ENCODE measurements at regions not wholly inside any gene's neighbourhood (a gene's known extent, or its start where the extent isn't known, plus 50 kb on each side); places are given as distances from the start of the nearest gene placed in this dataset.

DNA sequence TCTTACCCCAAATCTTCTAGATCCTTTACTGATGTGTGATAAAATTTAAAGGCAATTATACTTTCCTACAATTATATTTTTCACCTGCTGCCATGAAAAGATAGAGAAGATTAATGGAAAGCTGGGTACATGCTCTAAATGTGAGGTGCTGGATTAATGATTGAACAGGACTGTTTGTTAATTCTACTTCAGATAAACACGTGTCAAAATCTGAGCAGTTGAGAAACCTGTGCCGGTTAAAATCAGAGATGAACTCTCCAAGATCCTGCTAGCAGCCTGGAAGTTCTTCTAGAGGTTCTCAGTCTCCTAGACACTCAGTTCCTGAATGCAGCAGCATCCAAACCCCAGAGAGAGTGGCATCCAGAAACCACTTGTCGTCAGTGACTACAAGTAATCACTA, 69.2 kb downstream of the INHBA start:
- no peak for DNase-seq

DNA sequence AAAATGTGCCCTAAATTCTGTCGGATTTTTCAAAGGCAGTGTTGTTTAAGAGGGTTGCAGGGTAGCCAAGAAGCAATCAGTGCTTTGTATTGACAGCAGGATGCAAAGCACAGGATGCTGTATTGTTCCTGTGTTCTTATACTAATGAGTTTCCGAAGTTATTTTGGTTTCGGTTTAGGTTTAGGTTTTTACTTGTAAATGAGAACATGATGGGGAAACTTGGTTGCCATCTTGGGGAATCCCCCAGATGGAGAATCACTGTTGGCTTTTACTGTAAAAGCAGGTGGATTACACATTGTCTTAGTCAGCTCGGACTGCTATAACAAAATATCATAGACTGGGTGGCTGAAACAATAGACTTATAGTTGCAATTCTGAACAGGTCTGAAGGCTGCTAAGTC, 72.1 kb downstream of the INHBA start:
- peak; percentile 69 for DNase-seq

DNA sequence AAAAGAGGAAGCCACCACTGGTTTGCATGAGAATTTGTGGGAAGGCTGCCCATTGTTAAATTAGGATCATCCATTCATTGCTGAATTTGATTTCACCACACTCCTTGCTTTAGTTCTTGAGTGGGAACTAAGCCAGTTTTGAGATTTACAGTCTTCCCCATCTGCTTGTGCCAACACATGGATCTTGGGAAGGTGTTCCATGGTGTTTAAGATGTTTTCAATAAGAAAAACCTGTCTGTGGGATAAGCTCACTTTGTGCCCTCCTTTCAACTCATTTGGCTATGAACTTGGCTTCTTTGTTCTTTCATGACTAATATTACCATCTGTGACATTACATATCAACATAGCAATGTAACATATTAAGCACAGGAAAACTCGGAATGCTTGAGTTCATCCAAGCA, 73.2 kb downstream of the INHBA start:
- no peak for DNase-seq

DNA sequence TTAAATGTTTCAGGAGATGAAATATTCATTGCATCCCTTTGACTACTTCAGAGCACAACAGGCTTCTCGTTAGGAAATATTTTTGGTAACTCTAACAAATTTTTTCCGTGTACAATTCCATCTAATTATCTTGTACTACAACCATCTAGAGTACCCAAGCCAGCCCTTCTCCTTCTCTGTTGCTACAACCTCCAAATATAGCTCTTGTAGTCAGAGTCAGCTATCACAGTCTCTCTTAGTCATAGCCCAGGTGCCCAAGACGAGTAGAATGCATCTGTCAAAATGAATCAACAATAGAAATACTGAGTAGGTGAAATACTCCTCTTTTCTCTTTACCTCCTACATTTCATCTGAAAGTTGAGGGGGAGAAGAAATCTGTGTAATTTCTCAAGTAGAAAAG, 74.0 kb downstream of the INHBA start:
- no peak for DNase-seq

DNA sequence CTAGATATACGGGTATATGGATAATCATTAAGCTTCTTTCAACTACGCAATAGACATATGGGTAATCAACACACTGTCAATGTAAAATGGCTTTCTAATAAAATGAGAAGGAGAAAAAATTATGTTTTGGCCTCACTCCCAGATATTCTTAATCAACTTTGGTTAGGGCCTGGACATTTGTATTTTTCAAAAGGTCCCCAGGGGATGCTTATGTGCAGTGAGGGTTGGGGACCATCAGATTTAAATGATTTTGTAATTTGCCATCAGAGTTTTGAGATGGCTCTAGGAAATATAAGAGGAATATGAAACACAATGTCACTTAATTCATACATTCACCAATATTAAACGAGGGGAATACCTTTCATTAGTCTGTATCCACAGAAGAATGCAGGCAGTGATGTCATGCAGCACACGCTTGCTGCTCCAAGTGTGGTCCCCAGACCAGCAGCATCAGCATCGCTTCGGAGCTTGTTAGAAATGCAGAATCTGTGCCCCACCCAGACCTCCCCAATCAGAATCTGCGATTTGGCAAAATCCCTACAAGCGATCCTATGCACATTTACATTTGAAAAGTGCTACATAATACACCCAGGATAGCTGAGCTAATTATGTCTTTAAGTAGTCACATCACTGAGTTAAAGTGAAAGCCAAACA, 75.1 kb downstream of the INHBA start:
- DNase-seq: no peak

DNA sequence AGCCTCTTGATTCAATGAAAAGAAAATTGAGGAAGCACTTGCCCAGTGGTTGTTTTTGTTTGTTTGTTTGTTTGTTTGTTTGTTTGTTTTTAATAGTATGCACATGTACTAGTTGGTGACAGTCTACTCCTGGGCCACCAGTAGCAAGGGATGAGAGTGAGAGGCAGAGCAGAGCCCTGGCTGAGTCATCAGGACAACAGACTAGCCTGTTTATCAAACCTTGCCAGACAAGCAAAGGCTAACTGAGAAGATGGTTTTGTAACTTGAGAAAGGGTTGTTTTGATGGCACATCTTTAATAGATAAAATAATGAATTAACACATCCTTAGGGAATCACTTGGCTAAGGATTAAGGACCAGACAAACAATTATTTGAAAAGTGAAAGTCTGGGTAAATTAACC, 78.1 kb downstream of the INHBA start:
- no peak for DNase-seq

DNA sequence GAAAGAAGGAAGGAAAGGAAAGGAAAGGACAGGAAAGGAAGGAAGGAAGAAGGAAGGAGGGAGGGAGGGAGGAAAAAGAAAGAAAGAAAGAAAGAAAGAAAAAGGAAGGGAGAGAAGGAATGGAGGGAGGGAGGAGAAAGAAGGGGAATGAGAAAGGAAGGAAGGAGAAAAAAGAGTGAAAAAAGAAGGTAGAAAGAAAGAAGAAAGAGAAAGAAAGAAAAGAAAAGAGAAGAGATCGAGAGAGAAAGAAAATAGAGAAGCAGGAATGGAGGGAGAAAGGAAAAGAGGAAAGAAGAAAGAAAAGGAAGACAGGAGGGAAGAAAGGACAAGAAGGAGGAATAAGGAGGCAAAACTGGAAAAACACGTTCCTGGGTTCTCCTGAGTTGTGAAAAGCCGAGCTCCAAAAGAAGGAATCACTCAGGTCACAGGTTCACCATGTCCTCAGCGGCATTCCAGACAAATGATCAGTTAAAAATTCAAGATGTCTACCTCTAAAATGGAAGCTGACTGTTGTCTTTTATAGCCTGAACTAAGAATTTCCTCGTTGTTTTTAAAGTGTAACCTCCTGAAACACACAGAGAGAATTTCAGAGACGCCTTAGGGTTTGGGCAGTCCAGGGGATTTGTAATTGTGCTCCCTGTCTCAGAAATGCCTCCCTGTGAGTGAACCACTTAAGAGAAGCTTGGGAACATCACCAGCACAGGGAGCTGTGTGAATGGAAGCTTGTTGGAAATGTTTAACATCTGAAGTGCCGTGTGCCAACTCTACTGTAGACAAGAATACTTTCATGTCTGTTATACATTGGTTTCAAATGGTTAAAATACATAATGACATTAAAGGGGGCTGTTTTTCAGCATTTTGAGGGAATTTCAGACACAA, 80.7 kb downstream of the INHBA start:
- DNase-seq: no peak

DNA sequence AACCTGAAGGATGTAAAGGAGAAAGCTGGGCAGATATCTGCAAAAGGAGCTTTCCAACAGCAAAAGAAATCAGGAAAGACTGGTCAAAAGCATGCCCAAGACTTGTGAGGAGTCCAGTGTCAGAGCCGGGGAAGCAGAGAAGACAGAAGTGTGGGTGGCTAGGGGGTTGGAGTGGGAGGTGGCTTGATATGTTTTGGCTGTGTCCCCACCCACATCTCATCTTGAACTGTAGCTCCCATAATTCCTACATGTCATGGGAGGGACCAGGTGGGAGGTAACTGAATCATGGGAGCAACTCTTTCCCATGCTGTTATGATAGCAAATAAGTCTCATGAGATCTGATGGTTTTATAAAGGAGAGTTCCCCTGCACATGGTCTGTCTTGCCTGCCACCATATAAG, 84.9 kb downstream of the INHBA start:
- no peak for DNase-seq

DNA sequence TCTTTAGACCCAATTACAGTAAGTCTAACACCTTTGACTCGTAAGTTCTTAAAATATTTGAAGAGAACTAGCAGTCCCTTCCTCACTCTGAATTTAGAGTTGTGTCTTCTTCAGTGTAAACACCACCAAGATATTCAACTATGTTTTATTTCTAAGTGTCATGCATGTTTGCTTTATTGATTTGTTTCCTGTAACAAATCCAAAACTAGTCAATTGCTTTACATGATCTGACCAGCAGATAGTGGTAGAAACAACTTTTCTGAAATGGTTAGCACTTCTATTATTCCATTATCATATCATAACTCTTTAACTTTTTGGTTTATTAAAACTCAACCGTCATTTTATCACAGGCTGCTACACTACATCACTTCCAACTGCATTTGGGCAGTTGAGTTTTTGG, 90.1 kb downstream of the INHBA start:
- DNase-seq: no peak

DNA sequence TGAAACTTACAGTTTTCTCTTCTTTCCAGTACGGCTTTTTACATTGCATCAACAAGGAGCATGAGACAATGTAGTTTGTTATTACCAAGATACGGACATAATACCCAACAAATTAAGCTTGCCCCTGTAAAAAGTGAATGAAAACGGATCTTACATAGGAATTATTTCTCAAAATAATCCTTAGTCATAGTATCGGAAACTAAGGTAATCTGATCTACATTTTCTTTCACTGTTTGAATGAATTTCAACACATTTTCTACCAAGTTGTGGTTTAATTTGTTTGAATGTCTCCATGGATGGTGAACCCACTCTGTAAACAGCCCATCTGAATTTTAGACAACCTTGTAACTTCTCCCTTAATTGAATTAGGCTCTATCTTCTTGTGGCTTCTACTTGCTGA, 90.5 kb downstream of the INHBA start:
- no peak for DNase-seq

DNA sequence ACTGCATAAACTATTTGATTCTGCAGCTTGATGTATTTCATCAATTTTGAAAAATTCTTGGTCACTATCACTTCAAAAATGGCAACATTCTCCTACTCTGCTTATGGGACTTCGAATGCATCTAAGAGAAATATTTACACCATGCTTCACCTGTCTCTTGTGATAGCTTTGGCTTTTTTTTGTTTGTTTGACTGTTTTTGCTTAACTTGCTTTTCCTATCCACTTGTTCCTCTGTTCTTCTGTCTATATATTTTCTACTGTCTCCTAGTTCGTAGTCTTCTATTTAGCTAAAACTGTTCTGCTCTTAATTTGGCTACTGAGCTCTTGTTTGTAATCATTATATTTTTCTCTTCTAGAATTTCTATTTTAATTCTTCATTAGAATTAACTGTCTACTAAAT, 94.4 kb downstream of the INHBA start:
- DNase-seq: no peak

DNA sequence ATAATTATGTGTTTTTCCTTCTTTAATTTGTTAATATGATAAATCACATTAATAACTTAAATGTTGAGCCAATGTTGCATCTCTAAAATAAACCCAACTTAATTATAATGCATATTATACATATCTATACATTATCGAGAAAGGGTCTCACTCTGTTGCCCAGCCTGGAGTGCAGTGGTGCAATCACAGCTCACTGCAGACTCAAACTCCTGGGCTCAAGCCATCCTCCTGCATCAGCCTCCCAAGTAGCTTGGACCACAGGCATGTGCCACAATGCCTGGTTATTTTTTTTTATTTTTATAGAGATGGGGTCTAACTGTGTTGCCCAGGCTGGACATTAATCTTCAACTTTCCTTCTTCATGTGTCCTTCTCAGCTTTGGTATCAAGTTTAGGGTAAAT, 98.9 kb downstream of the INHBA start:
- DNase-seq: no peak

DNA sequence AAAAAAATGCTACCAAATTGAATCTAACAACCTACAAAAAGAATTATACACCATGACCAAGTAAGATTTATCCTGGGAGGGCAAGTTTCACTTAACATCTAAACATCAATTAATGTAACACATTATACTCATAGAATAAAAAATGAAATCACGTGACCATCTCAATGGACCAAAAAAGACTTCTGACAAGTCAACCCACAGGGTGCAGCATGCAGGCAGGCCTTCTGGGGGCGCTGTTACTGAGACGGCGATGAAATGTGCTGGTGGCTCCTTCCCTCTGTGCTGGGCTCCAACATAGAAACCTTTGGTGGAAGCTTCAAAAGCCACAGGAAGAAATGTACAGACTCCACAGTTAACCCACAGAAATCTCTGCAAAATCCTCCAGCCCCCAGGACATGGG, 103.1 kb downstream of the INHBA start:
- DNase-seq: no peak

DNA sequence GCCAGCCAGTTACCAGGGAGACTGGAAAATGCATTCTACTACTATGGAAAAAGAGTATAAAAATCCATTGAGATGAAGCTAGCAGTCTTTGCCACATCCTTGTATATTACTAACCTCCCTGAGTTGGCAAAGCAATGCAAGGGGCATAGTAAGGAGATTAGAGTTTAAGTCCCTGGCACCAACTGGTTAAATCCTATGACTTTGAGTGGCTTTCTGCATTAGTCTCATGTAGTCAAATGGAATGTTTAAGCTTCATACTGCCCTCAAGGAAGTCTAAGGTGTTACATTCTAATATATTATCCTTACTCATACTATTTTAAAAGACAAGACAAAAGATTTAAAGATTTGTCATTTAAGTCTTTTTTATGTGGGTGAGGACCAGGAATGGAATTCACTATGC, 110.1 kb downstream of the INHBA start:
- no peak for DNase-seq

DNA sequence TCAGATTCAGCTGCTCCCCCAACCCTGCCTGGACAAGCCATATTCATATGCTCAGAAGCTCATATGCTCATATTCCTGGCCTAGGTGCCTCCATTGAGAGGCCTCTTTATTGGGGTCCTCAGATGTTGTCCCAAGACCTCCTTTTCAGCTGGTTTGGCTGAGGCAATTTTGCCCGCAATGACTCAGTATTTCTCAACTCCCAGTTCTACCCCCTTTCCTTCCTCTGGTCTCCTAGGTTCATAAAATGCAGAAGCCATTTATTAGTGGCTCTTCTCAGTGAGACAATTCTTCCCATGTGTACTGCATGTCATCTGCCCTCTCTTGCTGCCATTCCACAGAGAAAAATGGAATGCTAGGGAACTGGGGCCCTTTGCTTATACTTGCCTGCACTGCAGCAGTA, 110.7 kb downstream of the INHBA start:
- peak; percentile 65 for DNase-seq

DNA sequence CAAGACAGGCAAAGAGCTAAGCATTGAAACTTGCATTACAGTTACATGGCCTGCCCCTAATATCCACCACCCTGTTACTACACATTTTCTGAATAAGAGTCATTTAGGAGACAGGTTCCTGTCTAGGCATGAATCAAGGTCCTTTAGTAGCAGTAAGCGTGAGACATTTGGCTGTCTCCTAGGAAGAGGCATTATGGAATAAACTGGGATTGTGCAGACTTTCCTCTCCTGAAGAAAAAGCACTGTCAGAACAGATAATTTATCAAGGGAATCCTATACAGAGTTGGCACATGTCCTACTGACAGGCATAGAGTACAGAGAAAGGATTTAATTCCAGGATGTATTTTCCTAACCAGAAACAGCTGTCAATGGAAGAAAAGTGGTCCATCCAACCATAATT, 111.9 kb downstream of the INHBA start:
- no peak for DNase-seq

DNA sequence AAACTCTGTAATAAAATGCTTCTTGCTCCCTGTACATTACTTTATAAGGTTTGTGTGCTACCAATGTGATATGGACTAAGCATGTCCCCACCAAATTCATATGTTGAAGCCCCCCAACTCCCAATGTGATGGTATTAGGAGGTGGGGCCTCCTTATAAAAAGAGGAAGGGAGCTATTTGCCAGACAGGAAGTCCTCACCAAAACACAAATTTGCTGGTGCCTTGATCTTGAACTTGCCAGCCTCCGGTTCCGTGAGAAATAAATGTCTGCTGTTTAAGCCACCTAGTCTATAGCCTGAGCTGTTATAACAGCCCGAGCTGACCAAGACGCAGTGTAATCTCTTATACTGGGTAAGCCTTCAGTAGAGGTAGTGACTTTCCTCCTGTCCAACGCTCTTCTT, 114.5 kb downstream of the INHBA start:
- DNase-seq: no peak

DNA sequence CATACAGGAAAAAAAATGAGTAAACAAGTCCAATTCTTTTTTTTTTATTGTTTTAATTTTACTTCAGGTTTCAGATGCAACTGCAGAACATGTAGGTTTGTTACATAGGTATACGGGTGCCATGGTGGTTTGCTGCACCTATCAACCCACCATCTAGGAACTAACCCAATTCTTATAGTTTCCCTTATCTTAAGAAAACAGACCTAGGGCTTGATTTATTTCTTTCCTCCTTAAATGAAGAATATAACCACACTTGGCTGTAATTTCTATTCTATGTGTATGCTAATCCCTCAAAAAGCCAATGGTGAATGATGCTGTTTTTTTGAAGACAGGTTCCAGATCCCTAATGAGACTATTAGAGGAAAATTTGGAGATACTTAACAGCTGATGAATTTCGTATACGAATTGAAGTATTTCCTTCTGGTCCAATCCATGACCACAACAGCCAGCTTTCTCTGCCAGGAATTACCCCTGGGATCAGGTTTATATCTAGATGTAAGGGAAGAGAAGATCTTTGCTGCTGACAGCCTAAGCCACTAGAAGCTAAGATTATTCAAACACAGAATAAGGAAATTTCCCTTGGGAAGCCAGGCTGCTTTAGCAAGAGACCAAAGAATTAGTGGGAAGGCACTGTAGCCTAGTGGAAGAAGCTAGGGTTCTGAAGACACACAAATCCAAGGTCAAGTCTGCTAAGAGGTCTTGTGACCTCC, 115.8 kb downstream of the INHBA start:
- no peak for DNase-seq

DNA sequence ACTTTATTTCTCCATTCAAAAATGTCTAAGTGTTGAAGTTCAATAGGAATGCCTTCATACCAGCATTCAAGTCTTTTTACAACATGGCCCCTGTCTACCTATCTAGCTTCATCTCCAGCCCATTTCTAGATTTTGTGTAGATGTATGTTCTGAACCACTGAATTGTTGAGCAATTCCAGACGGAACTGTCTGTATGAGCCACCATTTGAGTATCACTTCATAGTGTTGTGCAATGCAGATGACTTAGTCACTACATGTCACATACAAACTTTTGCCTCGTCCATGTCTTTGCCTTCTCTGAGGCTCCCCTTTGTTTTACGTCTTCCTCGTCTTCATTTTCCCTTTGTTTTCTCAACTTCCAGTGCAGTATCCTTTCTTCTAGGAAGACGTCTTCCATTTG, 118.1 kb downstream of the INHBA start:
- peak; percentile 83 for DNase-seq

DNA sequence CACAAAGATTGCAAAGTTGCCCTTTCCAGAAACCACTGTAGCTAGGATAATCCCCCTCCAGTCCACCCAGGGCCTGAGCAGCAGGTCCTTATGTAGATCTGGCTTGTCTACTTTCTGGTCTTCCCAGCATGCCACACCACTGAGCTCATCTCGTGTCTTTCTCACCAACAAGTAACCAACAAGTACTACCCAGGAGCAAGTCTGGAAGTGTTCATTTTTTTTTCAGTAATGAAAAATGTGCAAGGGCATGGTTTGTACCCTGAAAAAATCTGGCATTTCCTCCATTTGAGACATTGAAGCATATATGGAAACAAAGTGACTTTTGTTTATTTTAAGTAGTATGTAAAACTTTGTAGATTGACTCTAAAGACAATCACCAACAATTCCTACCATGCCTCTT, 120.8 kb downstream of the INHBA start:
- DNase-seq: no peak

DNA sequence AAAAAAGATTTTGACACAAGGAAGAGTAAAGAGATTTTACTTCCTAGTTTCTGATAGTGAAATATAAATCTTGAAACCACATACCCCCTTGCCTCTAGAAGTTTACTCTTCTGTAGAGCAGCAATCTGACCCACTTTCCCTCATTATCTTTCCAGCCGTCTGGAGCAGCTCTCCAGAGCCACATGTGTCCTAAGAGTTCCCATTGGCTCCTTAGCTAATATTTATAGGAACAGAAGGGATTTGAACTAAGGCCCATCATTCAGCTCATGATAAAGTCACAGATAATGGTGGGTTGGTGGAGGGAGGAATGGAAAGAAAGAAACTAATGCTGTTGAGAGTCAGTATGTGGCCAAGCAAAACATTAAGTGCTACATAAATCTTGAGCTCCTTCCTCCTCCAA, 121.8 kb downstream of the INHBA start:
- no peak for DNase-seq

DNA sequence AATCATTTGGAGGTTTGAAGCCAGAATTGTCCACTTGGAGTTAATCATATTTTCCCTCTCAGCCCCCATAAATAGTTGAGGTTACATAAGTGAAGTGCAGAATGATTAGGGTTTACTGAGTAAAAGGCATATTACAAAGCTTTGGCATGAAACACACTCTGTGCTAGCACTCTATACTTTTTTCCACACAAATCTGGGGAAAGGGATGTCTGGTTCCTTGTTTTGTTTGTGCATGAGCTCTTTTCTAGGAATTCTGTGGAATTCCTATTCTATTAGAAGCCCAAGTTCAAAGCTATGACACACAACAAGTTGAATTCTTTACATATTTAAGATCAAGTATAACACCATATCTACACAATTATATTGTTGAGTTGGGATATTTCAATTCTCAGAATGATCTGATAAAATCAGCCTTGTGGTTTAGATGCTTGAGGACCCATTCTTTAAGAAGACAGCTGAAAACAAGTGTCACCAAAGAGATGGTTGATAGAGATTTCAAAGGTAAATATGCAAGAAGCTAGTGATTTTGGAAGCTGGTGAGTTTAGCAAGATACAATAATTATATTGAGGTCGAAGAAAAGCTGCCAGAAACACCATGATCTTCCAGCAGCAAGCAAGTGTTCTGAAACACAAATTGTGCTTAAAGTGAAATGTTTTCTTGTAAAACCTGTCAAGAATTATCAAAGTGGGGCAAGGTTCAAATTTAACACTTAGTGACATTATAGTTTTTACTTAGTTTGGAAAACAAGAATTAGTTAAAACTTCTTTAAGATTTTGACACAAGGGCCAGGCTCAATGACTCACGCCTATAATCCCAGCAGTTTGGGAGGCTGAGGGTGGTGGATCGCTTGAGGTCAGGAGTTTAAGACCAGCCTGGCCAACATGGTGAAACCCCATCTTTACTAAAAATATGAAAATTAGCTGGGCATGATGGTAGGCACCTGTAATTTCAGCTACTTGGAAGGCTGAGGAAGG, 122.6 kb downstream of the INHBA start:
- DNase-seq: no peak

DNA sequence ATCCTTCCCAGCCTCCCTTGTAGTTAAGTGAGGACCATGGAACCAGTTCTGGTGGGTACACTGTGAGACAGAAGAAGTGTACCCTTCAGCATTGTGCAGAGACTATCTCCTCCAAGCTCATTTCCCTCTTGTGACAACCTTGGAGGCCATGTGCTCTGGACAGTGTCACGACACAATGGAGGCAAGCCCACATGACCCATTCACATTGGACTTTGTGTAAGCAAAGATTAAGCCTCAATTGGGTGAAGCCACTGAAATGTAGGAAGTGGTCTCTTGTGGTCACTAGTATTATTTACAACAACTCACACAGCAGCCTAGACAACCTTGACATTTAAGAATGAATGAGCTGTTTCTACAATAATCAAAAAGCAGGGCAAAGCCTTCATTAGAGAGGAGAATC, 124.2 kb downstream of the INHBA start:
- no peak for DNase-seq

All from inflammatory macrophage treated with lipopolysaccharide for 4 hours (primary cell).